Suppressor macrophage treated with lipopolysaccharide for 4 hours (primary cell): ENCODE measurements at regions not wholly inside any gene's neighbourhood (a gene's known extent, or its start where the extent isn't known, plus 50 kb on each side); places are given as distances from the start of the nearest gene placed in this dataset.

Source experiments
- DNase-seq: peaks from one replicate; pipeline ENCODE4 v3.0.0-alpha.2; 2020

DNA sequence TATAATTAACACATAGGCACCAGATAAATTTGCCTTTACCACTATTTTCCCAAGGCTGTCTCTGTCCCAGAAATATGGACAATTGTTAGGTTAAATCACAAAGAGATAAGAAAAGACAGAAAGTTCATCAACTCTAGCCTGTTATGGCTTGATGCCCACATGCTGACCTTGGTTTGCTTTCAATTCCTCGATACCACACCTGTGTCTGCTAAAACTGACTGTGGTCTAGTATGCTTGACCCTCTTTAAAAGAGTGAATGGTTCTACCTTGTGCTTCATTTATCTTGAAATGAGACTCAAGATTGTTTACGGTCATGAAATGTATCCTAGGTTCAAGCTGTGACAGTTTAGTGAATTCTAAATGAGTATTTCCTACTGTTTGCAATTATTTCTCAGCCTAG is 909.0 kb upstream of the LRRTM1 start:
- DNase-seq = no peak

DNA sequence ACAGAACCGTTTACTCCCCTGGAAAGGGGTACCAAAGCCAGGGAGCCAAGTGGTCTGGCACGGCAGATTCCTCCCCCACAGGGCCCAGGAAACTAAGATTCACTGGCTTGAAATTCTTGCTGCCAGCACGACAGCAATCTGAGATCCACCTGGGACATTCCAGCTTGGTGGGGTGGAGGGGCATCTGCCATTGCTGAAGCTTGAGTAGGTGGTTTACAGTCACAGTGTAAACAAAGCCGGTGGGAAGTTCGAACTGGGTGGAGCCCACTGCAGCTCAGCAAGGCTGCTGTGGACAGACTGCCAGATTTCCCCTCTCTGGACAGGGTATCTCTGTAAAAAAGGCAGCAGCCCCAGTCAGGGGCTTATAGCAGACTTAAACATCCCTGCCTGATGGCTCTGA is 901.7 kb upstream of the LRRTM1 start:
- no peak for DNase-seq

DNA sequence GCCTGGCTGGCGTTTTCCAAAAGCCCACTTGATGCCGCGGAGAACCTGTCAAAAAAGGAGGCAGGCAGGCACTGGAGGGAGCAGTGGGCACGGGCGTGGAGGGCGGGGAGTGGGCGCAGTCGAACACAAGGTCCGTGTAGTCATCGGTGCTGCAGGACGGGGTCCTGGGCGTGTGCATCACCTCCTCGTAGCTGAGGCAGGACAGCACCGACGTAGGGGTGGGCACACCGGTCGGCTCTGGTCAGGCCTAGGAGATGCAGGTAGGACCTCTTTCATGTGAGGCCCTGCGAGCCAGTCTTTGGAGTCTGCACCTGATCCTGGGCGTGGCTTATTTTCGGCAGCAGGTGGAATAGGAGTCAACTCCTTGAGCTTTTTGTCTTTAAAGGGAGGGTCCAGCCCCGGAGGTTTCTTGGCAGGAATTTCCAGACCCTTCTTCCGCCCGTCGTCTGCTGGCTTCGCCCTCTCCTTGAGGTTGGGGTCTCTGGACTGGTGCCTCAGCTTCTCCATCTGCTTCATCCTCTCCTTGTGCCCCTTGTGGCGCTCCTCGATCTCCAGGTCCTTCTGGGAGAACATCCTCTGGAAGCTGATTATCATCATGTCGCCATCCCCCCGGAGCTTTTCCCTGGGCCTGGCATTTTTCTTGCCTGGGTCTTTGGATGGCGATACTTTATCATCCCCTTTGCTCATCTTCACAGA is 892.5 kb upstream of the LRRTM1 start:
- no peak for DNase-seq

DNA sequence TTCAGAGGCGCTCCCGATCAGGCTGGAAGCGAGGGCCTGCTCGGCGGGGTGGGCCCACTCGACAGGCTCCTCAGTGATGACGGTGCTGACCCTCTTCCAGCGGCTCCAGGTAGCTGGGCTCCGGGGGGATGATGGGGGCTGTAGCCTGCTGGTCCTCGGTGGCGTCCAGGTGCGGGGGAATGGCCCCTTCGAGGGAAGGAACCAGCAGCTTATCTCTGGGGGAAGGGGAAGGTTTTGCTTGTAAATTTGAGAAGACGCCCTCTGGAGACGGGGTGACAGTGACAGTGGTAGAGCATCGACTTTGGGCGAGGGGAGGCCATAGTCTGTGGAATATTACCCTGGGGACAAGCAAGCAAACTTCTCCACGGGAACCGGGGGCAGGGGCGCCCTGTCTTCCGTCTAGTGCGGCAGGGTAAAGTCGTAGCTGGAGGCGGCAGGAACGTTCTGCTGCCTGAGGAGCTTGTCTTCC is 891.9 kb upstream of the LRRTM1 start:
- no peak for DNase-seq

DNA sequence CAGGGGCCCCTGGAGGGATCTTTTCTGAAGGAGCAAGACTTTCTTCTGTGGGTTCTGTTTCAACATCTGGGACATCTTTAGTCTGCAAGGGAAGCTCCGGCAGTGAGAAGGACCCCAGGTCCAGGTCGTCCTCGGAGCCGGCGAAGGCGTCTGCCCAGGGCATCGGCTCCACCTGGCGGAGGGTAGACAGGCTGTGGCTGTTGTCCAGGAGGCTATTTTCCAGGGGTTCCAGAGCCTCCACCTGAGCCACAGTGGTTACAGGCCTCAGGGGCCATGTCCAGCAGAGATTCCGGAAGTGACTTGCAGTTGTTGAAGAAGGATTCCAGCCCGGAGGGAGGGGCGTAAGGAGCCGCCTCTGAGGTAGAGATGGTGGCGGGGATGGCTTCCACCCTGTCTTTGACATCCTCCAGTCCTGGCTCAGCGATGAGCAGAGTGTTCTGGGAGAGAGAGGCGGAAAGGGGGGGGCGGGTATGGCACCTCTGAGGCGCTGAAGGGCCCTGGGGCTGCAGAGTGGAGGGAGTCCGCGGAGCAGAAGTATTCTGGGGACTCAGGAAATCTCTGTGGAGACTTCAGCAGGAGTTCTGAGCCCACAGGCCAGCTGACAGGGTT is 891.3 kb upstream of the LRRTM1 start:
- DNase-seq = no peak

DNA sequence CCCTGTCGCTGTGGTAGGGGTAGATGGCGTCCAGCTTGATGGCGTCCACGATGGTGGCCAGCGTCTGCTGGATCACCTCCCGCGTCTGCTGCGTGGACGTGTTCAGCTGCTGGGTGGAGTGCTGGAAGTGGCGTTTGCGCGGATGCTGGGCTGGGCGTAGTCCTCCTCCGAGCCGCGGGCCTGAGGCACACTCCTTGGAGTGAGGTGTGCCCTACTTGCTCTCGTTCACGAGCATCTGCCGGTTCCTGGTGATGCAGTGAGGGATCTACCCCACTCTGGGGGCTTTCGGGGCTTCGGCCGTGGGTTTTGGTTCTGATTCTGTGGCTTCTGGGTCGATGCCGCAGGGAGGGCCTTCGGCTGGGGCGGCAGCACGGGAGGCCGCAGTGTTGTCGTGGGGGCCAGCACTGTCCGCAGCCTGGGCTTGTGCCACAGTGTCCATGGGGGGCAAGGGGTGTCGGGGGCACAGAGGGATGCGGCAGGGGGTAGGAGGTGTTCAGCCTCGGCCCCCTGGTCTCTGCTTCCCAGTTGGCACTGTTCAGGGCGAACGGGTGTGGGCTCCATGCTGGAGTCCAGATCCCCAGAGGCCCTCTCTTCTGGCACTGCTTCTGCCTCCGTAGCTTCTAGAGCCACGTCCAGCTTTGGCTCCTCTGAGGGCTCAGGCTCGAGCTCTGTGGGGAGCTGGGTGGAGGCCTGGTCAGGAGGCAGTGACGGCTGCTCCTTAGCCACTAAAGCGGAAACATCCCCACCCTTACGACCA is 890.6 kb upstream of the LRRTM1 start:
- DNase-seq = no peak

DNA sequence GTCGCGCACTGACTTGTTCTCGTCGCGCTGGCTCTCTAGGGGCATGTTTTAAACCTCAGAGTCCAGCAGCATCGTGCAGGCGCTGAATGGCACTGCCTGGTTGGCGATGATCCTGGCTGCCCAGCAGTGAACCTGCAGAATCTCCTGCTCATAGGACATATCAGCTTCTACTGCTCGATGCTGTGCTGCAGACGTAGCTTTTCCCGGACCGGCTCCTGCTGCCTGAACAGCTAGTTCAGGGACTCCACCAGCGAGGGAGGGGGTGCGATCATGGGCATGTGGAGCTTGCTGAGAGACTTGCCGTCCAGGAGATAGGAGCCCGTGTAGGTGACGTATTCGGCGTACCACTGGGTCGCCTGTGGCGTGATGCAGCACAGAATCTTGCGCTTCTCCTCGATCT is 890.0 kb upstream of the LRRTM1 start:
- DNase-seq = no peak

DNA sequence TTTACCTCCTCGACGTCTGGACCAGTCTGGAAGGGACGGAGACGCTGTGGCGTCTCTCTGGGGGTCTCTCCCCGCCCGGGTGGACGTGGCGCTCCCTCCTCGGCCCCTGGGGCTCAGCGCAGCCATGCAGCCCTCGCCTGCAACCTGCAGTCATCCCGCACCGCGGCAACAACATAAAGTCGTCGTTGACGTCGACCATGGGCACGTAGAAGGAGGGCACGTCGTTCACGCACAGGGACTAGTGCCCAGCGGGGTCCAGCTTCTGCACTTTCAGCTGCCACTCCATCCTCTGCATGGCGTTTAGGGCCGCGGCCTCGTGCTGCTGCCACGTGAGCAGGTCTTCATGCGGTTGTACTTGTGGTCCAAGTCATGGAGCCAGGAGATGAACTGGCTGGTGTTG is 889.6 kb upstream of the LRRTM1 start:
- DNase-seq = no peak

DNA sequence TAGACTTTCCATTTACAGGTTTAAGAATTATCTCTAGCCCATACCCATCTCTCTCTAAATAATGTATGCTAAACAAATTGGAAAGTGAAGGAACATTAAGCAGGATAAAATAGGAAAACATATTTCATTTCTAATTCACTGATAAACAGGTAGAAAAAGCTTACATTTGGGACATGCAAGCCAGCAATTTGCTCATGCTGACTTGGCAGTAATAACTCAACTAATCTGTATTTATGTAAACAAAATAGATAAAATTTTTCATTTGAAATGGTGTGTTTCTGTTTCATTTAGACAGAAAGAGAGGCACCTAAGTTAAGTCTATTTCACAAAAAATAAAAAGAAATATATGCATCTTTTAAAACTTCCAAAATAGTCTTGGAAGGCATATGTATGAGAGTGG is 877.3 kb upstream of the LRRTM1 start:
- DNase-seq = no peak

DNA sequence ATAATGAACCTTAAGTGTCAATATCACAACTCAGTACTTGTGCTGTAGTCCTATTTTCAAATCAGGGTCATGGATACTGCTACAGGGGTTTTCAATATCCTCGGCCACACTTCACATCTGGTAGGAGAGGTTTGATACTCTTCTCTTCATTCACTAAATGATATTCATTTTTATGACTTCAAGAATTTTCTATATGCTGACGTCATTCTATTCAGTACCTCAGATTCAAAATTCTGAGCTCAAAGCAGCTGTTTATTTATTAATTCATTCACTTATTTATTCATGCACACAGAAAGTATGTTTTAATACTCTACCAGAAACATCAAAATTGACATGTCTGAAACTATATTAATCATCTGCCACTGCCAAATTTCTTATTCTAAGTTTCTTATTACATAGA is 866.9 kb upstream of the LRRTM1 start:
- DNase-seq = no peak

DNA sequence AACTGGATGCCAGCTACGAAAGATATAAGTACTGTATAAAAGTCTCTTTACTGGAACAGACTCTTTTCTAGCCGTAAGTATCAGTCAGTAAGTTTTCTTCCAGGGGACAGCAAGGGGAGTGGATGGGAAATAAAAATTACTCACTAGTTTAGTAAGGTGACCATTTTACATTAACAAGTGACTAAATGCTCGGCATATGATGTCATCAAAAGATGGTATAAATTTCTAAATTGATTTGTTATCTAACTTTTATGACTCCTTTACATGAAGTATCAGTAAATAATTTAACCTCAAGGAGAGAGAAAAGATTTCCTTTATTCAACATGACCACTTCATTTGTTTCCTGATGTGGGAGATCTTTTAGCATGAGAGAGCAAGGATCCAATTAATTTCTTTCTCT is 859.0 kb upstream of the LRRTM1 start:
- no peak for DNase-seq

DNA sequence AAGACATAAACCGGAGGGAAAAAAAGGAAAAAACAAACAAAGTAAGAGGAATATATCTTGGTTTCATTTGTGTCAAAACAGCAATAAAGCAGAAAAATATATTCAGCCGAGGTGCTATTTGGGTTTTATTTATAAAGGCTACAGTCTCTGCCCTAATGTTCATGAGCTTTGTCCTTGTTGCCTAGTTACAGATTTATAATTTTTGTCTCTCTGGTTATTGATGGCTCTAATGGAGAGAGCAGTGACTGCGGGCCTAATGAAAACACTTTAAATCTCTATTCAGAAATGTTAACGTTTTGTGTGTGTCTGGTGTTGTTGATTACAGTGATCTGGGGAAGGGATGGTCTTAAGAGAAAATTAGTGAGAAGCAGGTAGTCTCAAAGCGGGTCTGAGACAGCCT is 854.0 kb upstream of the LRRTM1 start:
- no peak for DNase-seq

DNA sequence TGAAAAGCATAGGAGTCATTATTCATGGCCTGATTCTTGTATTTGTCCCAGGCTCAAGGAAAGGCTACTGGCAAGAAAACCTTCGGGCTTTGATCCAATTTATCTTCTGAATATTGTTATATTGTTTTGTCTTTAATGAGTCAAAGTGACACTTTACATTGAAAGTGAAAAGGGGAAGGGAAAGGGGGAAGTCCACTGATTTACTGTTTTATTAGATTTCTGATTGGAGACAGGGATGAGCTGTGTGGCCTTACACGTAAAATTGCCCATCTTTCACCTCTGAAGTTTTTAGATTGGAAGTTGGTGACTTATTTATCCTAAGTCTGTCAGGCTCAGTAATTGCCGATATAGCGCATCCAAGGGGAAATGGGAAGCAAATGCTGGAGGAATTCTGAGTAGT is 843.8 kb upstream of the LRRTM1 start:
- no peak for DNase-seq

DNA sequence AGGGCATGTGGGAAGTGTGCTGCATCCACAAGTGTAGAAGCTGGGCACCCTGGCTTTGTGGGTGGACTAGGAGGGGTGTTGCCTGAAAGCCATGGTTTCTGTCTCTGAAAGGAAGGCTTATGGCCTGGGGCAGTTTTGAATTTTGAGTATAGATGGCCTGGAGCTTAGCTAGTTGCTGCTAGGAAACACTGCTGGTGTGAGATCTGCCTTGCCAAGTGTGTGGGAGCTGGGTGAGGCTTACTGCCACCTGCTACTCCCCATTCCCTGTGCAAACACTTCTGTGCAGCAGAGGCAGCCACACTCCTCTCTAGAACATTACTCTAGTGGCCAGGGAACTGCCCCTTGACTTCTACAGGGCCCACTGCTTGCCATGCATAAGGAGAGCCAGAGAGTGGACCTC is 831.7 kb upstream of the LRRTM1 start:
- DNase-seq = no peak

DNA sequence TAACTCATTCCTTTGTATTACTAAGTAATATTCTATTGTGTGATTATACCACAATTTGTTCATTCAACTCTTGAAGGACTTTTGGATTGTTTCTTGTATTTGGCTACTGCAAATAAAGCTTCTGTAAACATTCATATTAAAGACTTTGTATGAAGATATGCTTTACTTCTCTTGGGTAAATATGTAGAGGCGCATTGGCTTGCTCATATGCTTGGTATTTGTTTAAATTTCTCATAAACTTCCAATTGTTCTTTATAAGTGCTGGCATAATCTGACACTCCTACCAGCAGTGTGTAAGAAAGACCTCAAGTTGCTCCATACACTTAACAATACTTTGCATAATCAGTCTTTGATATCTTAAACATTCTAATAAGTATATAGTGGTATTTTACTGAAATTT is 792.8 kb upstream of the LRRTM1 start:
- no peak for DNase-seq

DNA sequence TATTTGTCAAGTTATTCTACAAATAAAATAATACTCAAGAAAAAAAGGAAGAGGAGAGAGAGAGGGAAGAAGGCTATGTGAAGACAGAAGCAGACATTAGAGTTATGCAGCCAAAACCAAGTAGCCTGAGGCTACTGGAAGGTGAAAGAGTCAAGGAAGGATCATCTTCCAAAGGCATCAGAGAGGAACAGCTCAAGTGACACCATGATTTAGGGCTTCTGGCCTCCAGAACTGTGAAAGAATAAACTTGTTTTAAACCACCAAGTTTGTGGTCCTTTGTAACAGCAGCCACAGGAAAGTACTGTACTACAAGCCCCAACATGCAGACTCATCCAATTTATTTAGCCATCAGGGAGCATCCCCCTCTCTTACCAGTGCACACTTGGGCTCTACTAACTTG is 788.5 kb upstream of the LRRTM1 start:
- no peak for DNase-seq

DNA sequence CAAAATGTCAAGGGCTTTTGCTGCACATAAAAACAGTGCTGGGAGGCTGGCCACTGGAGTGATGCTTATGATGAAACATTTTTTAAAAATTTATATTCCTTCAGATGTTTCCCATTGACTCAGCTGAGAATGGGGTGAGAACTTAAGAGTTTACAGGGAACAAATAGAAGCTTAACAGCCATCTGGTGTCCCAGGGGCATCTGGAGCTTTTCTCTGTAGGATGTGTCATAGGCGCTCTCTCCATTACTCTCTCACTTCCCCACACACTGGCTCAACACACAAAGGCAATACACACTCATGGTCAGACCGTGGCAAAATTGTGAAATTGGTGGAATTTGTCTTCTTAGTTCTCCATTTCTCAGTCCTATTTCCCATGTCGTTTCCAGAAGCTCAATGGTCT is 783.1 kb upstream of the LRRTM1 start:
- DNase-seq = no peak

DNA sequence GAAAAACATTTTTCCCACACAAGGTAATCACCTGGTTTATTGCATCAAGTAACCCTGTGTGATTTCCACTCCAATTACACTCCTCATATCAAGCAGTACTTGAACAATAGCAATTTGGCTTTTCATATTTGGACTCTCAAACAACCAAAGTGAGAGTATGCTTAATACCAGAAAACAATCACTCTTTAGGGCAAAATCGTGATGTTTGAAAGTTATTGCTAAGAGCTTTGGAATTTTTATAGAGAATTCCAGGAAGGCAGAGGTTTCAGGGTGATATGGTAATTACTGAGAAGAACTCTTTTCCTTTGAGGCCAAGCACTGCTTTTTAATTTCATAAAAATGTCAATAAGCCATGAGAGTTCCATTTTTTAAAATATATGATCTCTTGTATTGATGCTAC is 779.5 kb upstream of the LRRTM1 start:
- no peak for DNase-seq

DNA sequence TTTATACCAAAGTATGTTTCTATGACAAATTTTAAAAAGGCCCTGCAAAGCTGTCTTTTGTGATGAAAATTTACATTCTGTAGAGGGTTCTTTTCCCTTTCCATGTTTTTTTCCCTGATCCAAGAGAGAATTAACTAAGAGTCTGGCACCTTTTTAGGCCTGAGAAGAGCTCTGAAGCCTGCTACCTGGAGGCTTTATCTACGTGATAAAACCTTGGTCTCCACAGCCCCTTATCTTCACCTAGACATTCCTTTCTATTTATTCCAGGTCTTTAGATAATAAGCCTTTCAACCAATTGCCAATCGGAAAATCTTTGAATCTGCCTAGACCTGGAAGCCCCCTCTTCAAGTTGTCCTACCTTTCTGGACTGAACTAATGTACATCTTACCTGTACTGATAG is 774.1 kb upstream of the LRRTM1 start:
- DNase-seq = no peak

DNA sequence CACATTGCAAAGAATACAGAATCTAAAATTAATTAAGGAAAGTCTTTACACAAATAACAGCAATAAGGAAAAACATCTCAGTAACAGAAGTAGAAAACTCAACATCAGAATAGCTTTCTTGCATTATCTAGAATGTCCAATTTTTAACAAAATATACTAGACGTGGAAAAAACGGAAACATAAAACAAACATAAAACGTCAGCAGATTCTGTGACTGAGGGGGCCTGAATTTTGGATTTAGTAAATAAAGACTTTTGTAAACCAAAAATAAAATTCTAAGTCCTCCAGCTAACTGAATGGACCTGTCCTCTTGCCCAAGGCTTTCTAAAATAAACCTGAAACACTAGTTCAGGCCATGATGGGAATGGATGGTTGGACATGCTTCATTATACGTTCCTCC is 773.5 kb upstream of the LRRTM1 start:
- DNase-seq = no peak

DNA sequence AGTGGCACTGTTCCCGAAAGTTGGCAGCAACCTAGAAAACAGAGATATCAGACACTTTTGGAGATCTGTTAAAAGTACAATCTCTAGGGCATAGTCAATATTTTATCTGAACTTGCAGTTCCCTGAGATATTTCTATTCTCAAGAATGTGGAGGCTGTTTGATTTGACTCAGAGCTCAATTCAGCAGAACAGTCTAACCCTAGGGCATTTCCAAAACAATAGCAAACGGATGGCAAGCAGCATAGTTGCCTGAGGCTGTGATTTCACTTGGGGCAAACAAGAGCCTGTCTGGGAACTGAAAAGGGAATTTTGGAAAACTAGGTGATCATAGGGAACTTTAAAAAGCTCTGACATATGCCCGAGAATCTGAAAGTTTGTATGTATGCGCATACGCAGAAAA is 772.8 kb upstream of the LRRTM1 start:
- no peak for DNase-seq

DNA sequence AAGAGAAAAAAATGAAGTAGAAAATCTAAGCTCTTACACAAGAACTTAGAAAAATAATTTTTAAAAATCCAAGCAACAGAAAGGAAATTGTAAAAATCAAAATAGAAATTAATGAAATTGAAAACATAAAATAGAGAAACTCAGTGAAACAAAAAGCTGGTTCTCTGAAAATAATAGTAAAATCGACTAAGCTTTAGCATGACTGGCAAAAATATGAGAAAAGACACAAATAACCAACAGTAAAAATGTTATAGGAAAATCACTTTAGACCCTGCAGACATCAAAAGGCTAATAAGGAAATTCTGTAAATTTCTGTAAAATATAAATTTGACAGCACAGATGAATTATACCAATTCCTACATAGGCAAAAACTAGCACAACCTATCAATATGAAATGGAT is 768.9 kb upstream of the LRRTM1 start:
- no peak for DNase-seq

DNA sequence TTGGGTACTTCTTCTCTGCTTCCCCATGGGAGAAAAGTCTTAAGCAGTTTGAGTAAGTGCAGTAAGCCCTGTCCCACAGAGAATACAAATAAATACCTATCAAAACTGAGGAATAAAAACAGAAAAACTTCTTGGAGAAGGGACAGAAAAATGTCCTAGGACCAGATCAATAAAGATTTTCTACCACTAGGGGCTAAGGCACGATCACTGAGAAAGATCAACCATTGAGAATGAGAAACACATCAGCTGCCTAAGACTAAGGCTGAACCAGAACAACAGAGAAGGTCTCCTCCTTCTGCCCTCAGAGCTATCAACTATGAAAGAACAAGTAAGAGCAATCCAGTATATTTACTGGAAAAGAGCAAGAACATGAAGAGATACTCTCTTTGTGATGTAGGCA is 763.6 kb upstream of the LRRTM1 start:
- no peak for DNase-seq

DNA sequence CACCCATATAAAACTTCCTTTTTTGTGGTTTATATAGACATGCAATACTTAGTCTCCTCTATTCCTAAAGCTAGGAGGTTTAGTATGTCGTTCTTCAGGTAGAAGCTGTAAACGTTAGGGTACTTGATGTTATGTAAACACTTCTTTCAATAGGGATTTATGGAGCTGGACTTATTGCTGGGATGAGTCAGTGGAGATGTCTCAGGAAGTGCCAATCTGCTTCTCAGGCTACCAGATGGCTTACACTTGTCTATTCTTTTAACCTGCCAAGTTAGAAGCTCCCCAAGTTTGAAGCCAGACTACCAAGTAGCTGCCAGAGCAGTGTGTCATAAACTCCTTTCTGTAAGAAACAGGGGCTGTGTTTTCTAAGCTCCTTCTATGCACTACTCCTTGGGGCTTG is 756.5 kb upstream of the LRRTM1 start:
- no peak for DNase-seq
